ENCODE measurements at regions not wholly inside any gene's neighbourhood (a gene's known extent, or its start where the extent isn't known, plus 50 kb on each side); places are given as distances from the start of the nearest gene placed in this dataset.

DNA sequence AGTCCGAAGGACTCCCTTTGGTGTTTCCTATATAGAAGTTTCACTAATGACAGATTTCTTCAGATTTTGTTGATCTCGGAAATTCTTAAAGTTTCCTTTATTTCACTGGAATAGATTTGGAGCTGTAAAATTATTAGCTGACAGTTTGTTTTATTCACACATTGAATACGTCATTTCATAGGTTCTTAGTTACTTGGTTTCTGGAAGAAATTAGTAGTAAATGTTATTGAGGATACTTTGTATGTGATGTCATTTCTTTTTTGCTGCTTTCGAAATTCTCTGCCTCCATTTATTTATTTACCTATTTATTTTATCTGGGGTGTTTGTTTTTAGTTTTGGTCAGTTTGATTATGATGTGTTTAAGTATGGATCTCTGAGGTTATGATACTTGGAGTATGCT is 1205.9 kb upstream of the GYPC start:
- H3K4me3 ChIP-seq (ENCODE audit: low read depth, low read length): no peak overlapping the region
- TF ChIP-seq, protein P1, sequence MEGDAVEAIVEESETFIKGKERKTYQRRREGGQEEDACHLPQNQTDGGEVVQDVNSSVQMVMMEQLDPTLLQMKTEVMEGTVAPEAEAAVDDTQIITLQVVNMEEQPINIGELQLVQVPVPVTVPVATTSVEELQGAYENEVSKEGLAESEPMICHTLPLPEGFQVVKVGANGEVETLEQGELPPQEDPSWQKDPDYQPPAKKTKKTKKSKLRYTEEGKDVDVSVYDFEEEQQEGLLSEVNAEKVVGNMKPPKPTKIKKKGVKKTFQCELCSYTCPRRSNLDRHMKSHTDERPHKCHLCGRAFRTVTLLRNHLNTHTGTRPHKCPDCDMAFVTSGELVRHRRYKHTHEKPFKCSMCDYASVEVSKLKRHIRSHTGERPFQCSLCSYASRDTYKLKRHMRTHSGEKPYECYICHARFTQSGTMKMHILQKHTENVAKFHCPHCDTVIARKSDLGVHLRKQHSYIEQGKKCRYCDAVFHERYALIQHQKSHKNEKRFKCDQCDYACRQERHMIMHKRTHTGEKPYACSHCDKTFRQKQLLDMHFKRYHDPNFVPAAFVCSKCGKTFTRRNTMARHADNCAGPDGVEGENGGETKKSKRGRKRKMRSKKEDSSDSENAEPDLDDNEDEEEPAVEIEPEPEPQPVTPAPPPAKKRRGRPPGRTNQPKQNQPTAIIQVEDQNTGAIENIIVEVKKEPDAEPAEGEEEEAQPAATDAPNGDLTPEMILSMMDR (IDR thresholded peaks at IDR 0.05; ENCODE audit: insufficient read depth, low read length): no peak
- no peak for DNase-seq (ENCODE audit: low read depth)

DNA sequence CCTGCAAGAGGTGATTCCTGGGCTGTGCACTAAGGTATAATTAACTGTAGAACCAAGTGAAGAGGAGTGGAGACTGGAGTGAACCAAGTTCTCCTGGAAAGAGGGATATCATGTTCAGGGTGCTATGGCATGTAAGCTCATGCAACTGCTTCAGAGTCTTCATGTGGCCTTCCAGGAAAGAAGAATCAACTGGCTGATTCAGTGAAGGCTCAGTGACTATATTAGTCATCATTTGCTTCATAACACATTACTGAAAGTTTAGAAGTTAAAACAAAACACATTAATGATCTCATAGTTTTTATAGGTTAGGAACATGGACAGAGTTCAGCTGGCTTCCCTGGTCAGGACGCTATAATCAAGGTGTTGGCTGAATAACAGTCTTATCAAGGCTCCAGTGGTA is 1200.8 kb upstream of the GYPC start:
- DNase-seq (ENCODE audit: low read depth): no peak
- TF ChIP-seq, protein P1 (IDR thresholded peaks at IDR 0.05; ENCODE audit: insufficient read depth, low read length): no peak
- no peak overlapping the region for H3K4me3 ChIP-seq (ENCODE audit: low read depth, low read length)

DNA sequence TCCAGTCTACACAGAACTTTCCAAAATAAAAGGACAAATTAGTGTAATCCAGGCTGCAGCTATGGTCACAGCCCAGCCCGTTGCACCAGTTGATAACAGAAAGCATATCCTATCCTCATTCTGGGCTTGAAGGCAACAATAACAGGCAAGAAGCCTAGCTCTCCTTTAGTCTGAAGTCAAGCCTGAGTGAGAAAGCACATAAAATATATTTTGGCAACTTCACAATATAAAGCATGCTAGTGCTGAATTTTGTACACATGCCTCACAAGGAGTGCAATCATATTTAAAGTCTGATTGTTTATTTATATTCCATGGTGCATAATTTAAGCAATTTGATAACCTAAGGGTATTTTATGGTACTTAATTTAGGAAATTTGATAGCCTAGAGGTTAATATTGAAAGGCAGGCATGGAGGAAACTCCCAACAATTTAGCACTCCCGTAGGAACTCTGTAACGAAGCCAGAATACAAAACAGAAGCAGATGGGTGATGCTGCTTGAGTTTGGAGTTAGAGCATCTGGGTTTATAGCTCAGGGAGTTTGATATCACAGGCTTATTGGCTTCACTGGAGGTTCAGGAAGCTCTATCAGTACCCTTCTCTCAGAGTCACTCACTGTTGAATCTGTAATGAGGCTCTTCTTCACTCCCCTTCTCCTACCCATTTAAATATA is 1199.1 kb upstream of the GYPC start:
- TF ChIP-seq, protein P1 (IDR thresholded peaks at IDR 0.05; ENCODE audit: insufficient read depth, low read length): no peak
- no peak for DNase-seq (ENCODE audit: low read depth)
- no peak overlapping the region for H3K4me3 ChIP-seq (ENCODE audit: low read depth, low read length)

DNA sequence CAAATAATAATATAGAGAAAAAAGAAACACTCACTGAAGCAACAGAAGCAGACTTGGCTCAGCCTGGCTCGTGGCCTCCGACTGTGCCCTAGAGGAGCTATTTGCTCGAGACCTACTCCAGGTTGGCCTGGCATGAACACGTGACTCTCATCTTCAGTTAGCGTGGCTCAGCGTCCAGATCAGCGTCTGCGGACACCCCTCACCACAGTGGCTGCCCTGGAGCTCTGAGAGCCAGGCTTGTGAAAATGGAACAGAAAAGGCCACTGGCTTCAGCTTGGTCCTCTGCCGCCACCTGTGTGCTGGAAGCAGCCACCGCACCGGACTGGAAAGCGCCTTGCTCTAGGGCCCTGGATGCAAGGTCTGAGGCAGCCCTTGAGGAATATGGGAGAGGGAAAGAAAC is 1184.0 kb upstream of the GYPC start:
- TF ChIP-seq, protein P1 (IDR thresholded peaks at IDR 0.05; ENCODE audit: insufficient read depth, low read length): peak; percentile 36
- DNase-seq (ENCODE audit: low read depth): peak; percentile 10
- no peak overlapping the region for H3K4me3 ChIP-seq (ENCODE audit: low read depth, low read length)

DNA sequence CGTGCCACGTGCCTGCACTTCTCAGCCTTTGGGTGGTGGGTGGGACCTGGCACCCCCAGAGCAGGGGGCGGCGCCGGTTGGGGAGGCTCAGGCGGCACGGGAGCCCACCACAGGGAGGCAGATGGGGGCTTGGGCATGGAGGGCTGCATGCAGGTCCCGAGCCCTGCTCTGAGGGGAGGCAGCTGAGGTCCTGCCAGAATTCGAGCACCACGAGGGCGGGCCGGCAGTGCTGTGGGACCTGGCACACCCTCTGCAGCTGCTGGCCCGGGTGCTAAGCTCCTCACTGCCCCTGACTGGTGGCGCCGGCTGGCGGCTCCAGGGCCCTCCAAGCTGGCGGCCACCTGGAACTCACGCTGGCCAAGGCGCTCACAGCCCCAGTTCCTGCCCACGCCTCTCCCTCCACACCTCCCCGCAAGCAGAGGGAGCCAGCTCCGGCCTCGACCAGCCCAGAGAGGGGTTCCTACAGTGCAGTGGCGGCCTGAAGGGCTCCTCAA is 1176.8 kb upstream of the GYPC start:
- no peak overlapping the region for H3K4me3 ChIP-seq (ENCODE audit: low read depth, low read length)
- no peak for DNase-seq (ENCODE audit: low read depth)
- TF ChIP-seq, protein P1 (IDR thresholded peaks at IDR 0.05; ENCODE audit: insufficient read depth, low read length): no peak

DNA sequence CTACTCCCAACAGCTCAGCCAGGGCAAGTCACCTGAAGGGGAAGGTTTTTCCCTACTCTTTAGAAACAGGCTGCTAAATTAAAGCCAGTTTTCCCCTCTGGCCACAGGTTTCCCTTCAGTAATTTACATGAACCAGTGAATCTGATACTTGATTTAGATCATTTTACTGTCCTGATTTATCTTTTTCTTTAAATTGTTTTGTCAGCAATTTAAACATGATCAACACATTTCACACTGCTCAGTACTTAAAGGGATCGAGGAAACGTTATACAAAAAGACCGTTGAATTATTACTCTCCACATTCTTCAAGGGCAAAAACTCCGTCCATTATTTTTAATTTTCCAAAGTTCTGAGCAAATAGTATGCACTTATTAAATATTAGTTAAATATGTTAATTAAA is 1165.7 kb upstream of the GYPC start:
- no peak overlapping the region for H3K4me3 ChIP-seq (ENCODE audit: low read depth, low read length)
- TF ChIP-seq, protein P1 (IDR thresholded peaks at IDR 0.05; ENCODE audit: insufficient read depth, low read length): no peak
- no peak for DNase-seq (ENCODE audit: low read depth)

DNA sequence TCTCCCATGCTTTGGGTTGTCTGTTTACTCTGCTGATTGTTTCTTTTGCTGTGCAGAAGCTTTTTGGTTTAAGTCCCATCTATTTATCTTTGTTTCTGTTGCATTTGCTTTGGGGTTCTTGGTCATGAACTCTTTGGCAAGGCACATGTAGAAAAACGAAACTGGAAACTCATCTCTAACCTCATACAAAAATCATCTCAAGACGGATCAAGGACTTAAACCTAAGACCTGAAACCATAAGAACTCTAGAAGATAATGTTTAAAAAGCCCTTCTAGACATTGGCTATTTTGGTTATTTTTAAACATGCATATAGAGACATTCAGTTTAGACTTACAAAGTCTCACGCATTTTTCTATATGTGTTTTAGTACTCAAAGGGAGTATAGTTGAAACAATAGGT is 1164.3 kb upstream of the GYPC start:
- no peak overlapping the region for H3K4me3 ChIP-seq (ENCODE audit: low read depth, low read length)
- TF ChIP-seq, protein P1 (IDR thresholded peaks at IDR 0.05; ENCODE audit: insufficient read depth, low read length): no peak
- no peak for DNase-seq (ENCODE audit: low read depth)

Data from fibroblast of the aortic adventitia (primary cell).